ENCODE measurements at regions not wholly inside any gene's neighbourhood (a gene's known extent, or its start where the extent isn't known, plus 50 kb on each side); places are given as distances from the start of the nearest gene placed in this dataset.

DNA sequence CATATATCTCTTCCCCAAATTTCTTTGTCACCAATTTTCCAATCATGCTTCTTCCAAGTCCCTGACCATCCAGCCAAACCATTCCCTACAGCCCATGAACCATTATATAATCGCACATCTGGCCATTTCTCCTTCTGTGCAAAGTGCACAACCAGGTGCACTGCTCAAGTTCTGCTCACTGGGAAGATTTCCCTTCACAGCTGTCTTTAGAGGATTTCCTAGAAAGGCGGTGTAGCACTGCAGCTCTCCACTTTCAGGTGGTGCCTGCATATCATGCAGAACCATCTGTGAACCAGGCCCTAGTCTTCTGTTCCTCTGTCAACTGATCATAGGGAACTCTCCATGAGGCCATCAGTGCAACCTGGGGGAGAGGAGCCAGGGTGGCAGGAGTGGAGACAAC is 95.0 kb upstream of the CABCOCO1 start:
- RAD21 ChIA-PET (ENCODE audit: low non-redundant PET in 1 of 2, low total read pairs in 2 of 2, uncharacterized antibody in 2 of 2, unreplicated experiment in 2 of 2) = no interaction called here
- POLR2A ChIA-PET = no interaction called here
- intact Hi-C loops (cut with micrococcal nuclease) = no loop called here
- TF ChIP-seq, protein P1, sequence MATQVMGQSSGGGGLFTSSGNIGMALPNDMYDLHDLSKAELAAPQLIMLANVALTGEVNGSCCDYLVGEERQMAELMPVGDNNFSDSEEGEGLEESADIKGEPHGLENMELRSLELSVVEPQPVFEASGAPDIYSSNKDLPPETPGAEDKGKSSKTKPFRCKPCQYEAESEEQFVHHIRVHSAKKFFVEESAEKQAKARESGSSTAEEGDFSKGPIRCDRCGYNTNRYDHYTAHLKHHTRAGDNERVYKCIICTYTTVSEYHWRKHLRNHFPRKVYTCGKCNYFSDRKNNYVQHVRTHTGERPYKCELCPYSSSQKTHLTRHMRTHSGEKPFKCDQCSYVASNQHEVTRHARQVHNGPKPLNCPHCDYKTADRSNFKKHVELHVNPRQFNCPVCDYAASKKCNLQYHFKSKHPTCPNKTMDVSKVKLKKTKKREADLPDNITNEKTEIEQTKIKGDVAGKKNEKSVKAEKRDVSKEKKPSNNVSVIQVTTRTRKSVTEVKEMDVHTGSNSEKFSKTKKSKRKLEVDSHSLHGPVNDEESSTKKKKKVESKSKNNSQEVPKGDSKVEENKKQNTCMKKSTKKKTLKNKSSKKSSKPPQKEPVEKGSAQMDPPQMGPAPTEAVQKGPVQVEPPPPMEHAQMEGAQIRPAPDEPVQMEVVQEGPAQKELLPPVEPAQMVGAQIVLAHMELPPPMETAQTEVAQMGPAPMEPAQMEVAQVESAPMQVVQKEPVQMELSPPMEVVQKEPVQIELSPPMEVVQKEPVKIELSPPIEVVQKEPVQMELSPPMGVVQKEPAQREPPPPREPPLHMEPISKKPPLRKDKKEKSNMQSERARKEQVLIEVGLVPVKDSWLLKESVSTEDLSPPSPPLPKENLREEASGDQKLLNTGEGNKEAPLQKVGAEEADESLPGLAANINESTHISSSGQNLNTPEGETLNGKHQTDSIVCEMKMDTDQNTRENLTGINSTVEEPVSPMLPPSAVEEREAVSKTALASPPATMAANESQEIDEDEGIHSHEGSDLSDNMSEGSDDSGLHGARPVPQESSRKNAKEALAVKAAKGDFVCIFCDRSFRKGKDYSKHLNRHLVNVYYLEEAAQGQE (IDR thresholded peaks at IDR 0.05; ENCODE audit: low read depth) = no peak
- TF ChIP-seq, protein P2, sequence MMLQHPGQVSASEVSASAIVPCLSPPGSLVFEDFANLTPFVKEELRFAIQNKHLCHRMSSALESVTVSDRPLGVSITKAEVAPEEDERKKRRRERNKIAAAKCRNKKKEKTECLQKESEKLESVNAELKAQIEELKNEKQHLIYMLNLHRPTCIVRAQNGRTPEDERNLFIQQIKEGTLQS (IDR thresholded peaks at IDR 0.05) = no peak
- TF ChIP-seq SIN3A (IDR thresholded peaks at IDR 0.05; ENCODE audit: low read depth) (no peak), CBX3 (IDR thresholded peaks at IDR 0.05; ENCODE audit: low read depth) (no peak), EGR1 (IDR thresholded peaks at IDR 0.05; ENCODE audit: low read depth) (no peak), POLR2A (IDR thresholded peaks at IDR 0.05; ENCODE audit: borderline replicate concordance, extremely low read depth, insufficient read depth, insufficient read length) (no peak), SP1 (IDR thresholded peaks at IDR 0.05; ENCODE audit: low read depth) (no peak), JUND (IDR thresholded peaks at IDR 0.05) (no peak), CEBPB (IDR thresholded peaks at IDR 0.05; ENCODE audit: low read depth) (no peak), ELF1 (IDR thresholded peaks at IDR 0.05; ENCODE audit: borderline replicate concordance, low read depth) (no peak), TCF7L2 (IDR thresholded peaks at IDR 0.05; ENCODE audit: borderline replicate concordance, extremely low read depth, insufficient read depth, insufficient read length) (no peak), RAD21 (IDR thresholded peaks at IDR 0.05; ENCODE audit: low read depth) (no peak), SRF (IDR thresholded peaks at IDR 0.05; ENCODE audit: low read depth) (no peak), POLR2AphosphoS5 (IDR thresholded peaks at IDR 0.05; ENCODE audit: low read depth, low read length) (no peak)
- TF ChIP-seq, protein P3, sequence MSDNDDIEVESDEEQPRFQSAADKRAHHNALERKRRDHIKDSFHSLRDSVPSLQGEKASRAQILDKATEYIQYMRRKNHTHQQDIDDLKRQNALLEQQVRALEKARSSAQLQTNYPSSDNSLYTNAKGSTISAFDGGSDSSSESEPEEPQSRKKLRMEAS (IDR thresholded peaks at IDR 0.05) = no peak
- TF ChIP-seq, protein P4, sequence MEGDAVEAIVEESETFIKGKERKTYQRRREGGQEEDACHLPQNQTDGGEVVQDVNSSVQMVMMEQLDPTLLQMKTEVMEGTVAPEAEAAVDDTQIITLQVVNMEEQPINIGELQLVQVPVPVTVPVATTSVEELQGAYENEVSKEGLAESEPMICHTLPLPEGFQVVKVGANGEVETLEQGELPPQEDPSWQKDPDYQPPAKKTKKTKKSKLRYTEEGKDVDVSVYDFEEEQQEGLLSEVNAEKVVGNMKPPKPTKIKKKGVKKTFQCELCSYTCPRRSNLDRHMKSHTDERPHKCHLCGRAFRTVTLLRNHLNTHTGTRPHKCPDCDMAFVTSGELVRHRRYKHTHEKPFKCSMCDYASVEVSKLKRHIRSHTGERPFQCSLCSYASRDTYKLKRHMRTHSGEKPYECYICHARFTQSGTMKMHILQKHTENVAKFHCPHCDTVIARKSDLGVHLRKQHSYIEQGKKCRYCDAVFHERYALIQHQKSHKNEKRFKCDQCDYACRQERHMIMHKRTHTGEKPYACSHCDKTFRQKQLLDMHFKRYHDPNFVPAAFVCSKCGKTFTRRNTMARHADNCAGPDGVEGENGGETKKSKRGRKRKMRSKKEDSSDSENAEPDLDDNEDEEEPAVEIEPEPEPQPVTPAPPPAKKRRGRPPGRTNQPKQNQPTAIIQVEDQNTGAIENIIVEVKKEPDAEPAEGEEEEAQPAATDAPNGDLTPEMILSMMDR (IDR thresholded peaks at IDR 0.05 in 2 of 3, conservative IDR thresholded peaks at IDR 0.05 in 1 of 3; ENCODE audit: borderline replicate concordance in 1 of 3, insufficient read depth in 1 of 3, low read depth in 2 of 3, low read length in 2 of 3) = no peak
- TF ChIP-seq, protein P5, sequence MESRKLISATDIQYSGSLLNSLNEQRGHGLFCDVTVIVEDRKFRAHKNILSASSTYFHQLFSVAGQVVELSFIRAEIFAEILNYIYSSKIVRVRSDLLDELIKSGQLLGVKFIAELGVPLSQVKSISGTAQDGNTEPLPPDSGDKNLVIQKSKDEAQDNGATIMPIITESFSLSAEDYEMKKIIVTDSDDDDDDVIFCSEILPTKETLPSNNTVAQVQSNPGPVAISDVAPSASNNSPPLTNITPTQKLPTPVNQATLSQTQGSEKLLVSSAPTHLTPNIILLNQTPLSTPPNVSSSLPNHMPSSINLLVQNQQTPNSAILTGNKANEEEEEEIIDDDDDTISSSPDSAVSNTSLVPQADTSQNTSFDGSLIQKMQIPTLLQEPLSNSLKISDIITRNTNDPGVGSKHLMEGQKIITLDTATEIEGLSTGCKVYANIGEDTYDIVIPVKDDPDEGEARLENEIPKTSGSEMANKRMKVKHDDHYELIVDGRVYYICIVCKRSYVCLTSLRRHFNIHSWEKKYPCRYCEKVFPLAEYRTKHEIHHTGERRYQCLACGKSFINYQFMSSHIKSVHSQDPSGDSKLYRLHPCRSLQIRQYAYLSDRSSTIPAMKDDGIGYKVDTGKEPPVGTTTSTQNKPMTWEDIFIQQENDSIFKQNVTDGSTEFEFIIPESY (IDR thresholded peaks at IDR 0.05; ENCODE audit: extremely low read depth, insufficient replicate concordance, low read length) = no peak
- Histone ChIP-seq H3K9me3 (ENCODE audit: control insufficient read depth in 1 of 2, insufficient read depth in 1 of 2, low read depth in 1 of 2, low read length in 2 of 2) (no peaks in the 10 kb centered on the region), H3K79me2 (ENCODE audit: insufficient read depth, low read length) (no peaks in the 10 kb centered on the region), H3K9me2 (ENCODE audit: insufficient read depth) (no peaks in the 10 kb centered on the region), H3K27me3 (ENCODE audit: insufficient read depth, low read length) (no peaks in the 10 kb centered on the region), H3K9ac (ENCODE audit: low read length) (no peak overlapping the region), H3K4me3 (replicated peaks in 1 of 2; ENCODE audit: low read depth in 1 of 2, low read length in 2 of 2) (no peak overlapping the region), H3K4me1 (ENCODE audit: control insufficient read depth in 1 of 2, insufficient read depth in 2 of 2, low read length in 2 of 2) (no peaks in the 10 kb centered on the region), H3K27ac (ENCODE audit: low read depth, low read length) (no peak overlapping the region), H3K4me2 (ENCODE audit: low read length) (no peak overlapping the region), H3K36me3 (ENCODE audit: control insufficient read depth in 1 of 2, insufficient read depth in 2 of 2, low read length in 2 of 2) (no peaks in the 10 kb centered on the region), H4K20me1 (ENCODE audit: insufficient read depth) (no peaks in the 10 kb centered on the region), H2AFZ (ENCODE audit: low read depth, low read length, poor library complexity, severe bottlenecking) (no peak overlapping the region)
- DNase-seq (ENCODE audit: low read depth, low spot score) = no peak
- no TSS peak for BruUV-seq (replicated peaks)
- CTCF ChIA-PET = no interaction called here
- ATAC-seq = no peak

Data from HCT116 (cell line).